EL (cell line): ENCODE measurements at regions not wholly inside any gene's neighbourhood (a gene's known extent, or its start where the extent isn't known, plus 50 kb on each side); places are given as distances from the start of the nearest gene placed in this dataset.
"Not testable (repeated sequence)": the region's sequence is repeated elsewhere in the genome, so short reads cannot be mapped to it uniquely, and the experiment has no call there.

Experiments
- DNase-seq: peaks from one replicate; pipeline ENCODE4 v3.0.0-alpha.2; 2016

DNA sequence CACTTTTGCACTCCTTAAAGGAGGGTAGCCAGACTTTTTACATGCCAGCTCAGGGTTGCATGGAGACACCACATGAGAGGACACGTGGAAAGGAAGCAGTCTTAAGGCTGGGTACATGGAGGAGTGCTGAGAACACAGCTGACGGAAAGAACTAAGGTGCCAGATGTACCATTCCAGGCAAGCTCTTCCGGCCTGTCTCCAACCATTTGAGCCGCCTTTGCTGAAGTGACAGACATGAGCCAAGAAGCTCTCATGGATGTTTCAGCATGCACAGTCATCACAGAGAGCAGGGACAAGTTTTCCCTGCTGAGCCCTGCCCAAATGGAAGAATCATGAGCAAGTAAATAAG, 83.4 kb upstream of the BMP2K start:
- DNase-seq = no peak

DNA sequence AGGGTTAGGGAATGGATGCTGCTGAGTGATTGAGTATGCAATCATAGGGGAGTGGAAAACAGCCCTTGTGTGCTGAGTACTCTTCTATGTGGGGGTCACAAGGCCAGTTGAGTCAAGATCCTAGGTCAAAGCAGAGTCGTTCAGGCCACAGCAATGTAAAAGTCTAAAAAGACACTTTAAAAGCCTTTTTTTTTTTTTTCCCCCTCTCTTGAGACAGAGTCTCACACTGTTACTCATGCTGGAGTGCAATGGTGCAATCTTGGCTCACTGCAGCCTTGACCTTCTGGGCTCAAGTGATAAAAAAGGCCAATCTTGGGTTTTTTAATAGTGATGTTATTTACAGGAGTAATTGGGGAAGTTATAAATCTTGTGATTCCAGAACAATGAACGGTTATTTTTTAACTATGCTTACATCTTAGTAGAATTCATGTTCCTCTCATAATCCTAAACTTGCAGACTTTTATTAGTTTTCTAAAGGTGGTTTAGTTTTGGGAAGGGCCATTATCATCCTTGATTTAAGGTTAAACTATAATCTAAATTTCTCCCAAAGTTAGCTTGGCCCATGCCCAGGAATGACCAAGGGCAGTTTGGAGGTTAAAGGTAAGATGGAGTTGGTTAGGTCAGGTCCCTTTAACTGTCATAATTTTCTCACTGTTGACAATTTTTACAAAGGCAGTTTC, 82.2 kb upstream of the BMP2K start:
- peak; percentile 33 for DNase-seq

GRCh38 chr4:78694457-78694787, 81.7 kb upstream of the BMP2K start:
- no peak for DNase-seq

DNA sequence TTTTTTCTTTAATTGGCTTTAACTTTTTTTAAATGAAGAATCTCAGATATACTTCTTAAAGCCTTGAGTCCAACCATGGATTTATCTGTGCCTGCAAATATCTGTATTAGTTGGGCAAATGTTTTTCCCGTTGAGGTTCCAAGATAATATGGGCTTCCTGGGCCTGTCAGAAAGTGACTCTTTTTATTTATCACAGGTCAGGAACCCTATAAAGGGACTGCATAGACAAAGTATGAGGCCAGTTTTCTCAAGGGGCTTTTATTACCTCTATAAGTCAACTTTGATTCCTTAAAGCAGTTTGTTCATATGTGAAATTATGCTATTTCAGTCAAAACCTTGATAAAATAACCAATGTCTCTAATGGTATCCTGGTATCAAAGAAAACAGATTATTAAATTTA, 80.2 kb upstream of the BMP2K start:
- DNase-seq = no peak

DNA sequence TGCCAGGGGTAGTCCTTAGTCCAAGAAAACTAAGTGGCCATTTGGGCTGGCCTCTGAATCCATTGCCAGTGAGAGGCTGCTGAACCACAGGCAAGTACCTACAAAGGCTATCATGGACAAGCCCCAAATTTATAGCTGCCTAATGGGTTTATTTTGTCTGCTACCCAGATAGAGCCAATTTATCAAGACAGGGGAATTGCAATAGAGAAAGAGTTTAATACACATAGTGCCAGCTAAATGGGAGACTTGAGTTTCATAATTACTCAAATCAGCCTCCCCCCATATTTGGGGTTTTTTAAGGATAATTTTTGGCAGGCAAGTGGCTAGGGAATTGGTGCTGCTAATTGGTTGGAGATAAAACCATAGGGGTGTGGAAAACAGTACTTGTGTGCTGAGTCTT, 73.1 kb upstream of the BMP2K start:
- no peak for DNase-seq

GRCh38 chr4:78704317-78704716, 71.8 kb upstream of the BMP2K start:
- DNase-seq = no peak

DNA sequence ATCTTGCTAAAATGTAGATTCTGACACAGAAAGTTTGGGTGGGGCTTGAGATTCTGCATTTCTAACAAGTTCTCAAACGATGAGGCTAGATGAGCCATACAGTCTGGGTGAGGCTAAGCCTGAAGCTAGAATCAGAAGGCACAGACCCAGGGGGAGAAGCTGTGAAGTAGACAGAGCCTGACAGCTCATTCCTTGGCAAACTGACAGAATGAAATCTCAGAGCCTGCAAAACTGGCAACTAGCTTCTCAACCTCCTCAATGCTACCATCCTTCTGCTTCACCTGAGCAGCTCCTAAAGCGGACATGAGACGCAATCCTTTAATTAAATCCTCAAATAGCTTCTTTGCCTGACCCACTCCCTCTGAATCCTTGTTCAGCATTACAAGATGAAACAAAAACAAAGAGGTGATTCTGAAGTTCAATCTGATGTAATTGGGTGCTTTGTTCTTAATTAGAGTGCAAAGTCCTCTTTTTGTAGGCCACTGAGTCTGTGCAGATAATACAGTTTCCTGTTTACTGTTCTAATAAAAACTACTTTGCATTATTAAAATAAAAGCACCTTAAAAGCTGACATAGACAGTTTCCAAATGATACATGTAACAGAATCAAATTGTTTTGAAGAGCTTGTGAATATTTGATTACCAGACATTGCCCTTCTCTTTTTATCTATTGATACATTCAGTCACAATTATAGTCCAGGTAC, 71.0 kb upstream of the BMP2K start:
- peak; percentile 70 for DNase-seq

DNA sequence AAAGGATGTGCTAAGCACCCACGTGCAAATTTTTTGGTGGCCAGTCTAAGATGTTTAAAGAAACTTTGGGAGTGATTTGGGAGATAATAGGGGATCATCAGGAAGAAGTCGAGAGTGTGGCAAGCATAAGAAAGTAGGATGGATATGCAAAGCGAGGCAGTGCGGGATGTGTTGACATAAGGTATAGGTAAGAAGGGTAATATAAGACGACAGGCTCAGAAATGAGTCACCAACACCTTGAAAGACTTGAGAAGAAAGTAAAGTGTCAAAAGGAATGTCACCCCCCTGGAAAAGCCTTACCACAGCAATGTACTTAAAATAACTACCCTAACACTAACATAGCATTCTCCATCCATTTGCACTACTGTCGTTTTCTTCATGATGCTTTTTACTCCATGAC, 69.8 kb upstream of the BMP2K start:
- DNase-seq = no peak

GRCh38 chr4:78707268-78707667, 68.9 kb upstream of the BMP2K start:
- no peak for DNase-seq

GRCh38 chr4:78707793-78708192, 68.4 kb upstream of the BMP2K start:
- DNase-seq = no peak

- DNase-seq = peak; percentile 70
Measured at GRCh38 chr4:78710536-78710935, 65.6 kb upstream of the BMP2K start.

- DNase-seq = no peak
Measured at GRCh38 chr4:78711676-78712075, 64.5 kb upstream of the BMP2K start.

GRCh38 chr4:78714598-78714997, 61.6 kb upstream of the BMP2K start:
- not testable (repeated sequence) for DNase-seq

DNA sequence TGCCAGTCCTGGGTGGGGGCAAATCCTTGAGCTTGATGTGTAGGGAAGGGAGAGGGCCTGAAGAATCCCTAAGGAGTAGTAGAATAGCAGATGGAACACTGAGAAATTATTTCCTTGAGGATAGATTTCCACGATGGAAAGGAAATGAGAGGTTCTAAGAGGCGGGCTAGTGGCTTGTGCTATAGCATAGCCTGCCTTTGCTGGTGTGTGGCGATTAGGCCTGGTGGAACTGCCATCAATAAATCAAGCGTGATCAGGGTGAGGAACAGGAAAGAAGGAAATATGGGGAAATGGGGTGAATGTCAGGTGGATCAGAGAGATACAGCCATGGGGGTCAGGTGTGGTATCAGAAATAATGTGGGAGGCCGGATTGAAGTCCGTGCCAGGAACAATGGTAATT, 60.8 kb upstream of the BMP2K start:
- DNase-seq = not testable (repeated sequence)

GRCh38 chr4:78717712-78718111, 58.4 kb upstream of the BMP2K start:
- DNase-seq = not testable (repeated sequence)

GRCh38 chr4:78720204-78720603, 55.9 kb upstream of the BMP2K start:
- no peak for DNase-seq

DNA sequence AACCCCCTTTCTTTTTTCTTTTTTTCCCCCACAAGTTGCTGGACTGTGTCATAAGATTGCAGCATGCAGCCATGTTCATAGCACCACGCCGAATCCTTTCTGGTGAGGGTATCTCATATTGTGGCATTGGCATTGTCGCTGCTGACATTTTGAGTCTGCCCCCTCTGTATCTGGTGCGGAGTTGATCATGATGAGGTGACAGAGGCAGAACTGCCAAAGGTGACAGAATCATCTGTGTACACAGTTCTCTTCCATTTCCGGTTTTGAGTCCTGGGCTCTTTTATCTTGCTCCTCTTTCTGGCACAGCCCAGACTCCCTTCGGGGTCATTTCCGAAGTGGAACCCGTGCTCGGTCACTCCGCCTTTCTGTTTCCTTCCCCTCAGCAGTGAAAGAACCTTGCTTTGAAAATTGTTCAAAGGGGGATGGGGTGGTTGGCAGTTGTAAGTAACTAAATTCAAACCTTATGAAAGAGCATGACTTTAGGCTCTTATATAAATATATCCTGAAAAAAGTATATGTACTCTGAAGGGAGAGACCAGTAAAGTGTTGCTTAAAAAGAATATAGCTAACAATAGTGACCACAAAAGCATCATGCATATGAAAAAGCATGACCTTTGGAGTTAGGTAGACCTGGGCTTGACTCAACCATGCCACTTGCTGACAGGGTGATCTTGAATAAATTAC, 55.0 kb upstream of the BMP2K start:
- DNase-seq = no peak

DNA sequence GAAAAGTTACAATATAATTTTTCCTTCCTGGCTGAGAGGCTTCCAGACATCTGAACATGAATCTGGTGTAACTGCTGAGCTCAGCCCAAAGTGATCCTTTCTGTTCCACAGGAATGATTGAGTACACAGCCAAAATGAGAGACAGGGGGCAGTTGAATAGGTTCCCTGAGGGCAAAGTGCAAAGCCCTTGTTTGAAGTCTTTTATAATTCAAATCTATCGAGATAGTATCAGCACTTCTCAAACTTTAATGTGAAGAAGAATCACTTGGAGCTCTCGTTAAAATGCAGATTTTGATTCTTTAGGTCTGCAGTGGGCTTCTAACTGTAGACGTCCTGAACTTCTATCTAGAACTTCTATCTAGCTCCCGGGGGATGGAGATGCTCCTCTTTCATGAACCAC, 54.4 kb upstream of the BMP2K start:
- DNase-seq = no peak

- DNase-seq = no peak
Measured at GRCh38 chr4:78722320-78722719, 53.8 kb upstream of the BMP2K start.

GRCh38 chr4:78722878-78723277, 53.3 kb upstream of the BMP2K start:
- no peak for DNase-seq
